Body of pancreas (tissue), 4 donors: ENCODE measurements at regions not wholly inside any gene's neighbourhood (a gene's known extent, or its start where the extent isn't known, plus 50 kb on each side); places are given as distances from the start of the nearest gene placed in this dataset.

Experiments used
- ATAC-seq: fragments of 150-250 bp; one replicate; pipeline ENCODE4 v1.9.1; 2016
- DNase-seq, 4 donors: peaks; one replicate each; pipeline ENCODE4 v3.0.0-alpha.2; 2019
- H3K27ac ChIP-seq, 4 donors: fragments of 200-600 bp; sonication (generic); 1 replicate in 3 of 4; 2 replicates in 1 of 4; pipeline versions ENCODE4 v1.5.1 to v1.6.1; 2016 to 2019; ENCODE audit warnings: mild to moderate bottlenecking in 1 of 4, mixed read lengths in 1 of 4, moderate library complexity in 1 of 4
- H3K27me3 ChIP-seq, 2 donors: fragments of 200-600 bp; sonication (generic); one replicate each; pipeline ENCODE4 v1.6.0; 2016; ENCODE audit warnings: mild to moderate bottlenecking in 1 of 2
- H3K36me3 ChIP-seq, 2 donors: fragments of 200-600 bp; sonication (generic); replicated peaks in 1 of 2; 2 replicates each; pipeline ENCODE4 v1.5.1; 2016; ENCODE audit warnings: low read depth in 2 of 2; ENCODE audit not compliant: insufficient read depth in 1 of 2
- H3K4me1 ChIP-seq: fragments of 200-600 bp; sonication (generic); one replicate; pipeline ENCODE4 v1.6.0; 2016
- H3K4me3 ChIP-seq, 2 donors: fragments of 200-600 bp; sonication (generic); 1 replicate in 1 of 2; 2 replicates in 1 of 2; pipeline ENCODE4 v1.5.1; 2016 to 2019
- H3K9me3 ChIP-seq, 3 donors: fragments of 200-600 bp; sonication (generic); 1 replicate in 2 of 3; 2 replicates in 1 of 3; pipeline ENCODE4 v1.5.1; 2016
- CTCF ChIP-seq, 7 experiments: fragments of 450-650 bp in 4 of 7; fragments of 200-600 bp in 3 of 7; sonication (generic) in 3 of 7; IDR thresholded peaks; one replicate each; pipeline ENCODE4 v1.5.1; 2016 to 2019; ENCODE audit warnings: antibody characterized with exemption in 7 of 7
- POLR2A ChIP-seq, 3 donors: fragments of 450-650 bp; IDR thresholded peaks; one replicate each; pipeline ENCODE4 v1.6.1; 2016; ENCODE audit warnings: antibody characterized with exemption in 3 of 3, mild to moderate bottlenecking in 2 of 3
- WGBS, 2 donors: methylation state at CpG; one replicate each; pipeline ENCODE4 v1.1.5; 2017; 5-methylcytosine and 5-hydroxymethylcytosine counted together
- intact Hi-C: fragments of 100-400 bp; cut with DNase I; formaldehyde crosslinking; loops from one replicate; pipeline ENCODE4 v1.15.1; 2023

- Histone ChIP-seq H3K36me3 (no peaks in the 10 kb centered on the region), H3K4me3 (no peak overlapping the region), H3K9me3 (no peaks in the 10 kb centered on the region), H3K4me1 (no peaks in the 10 kb centered on the region), H3K27me3 (no peaks in the 10 kb centered on the region), H3K27ac (no peak overlapping the region)
- intact Hi-C loops = no loop called here
- no peak for DNase-seq
- WGBS, 2 donors = 46 to 54% methylated on average over 6 of the region's 6 CpGs
- ATAC-seq = no peak
- no peak for TF ChIP-seq POLR2A (IDR thresholded peaks at IDR 0.05)
- TF ChIP-seq CTCF (IDR thresholded peaks at IDR 0.05) = no peak
Observed at GRCh38 chr10:111246814-111247452, 170.1 kb downstream of the ADRA2A start.

- intact Hi-C loops = no loop called here
- H3K27me3 ChIP-seq = no peaks in the 10 kb centered on the region
- H3K4me1 ChIP-seq = no peaks in the 10 kb centered on the region
- no peaks in the 10 kb centered on the region for H3K9me3 ChIP-seq
- DNase-seq = no peak
- no peaks in the 10 kb centered on the region for H3K36me3 ChIP-seq
- 68 to 86% methylated on average over 6 of the region's 6 CpGs for WGBS, 2 donors
- no peak overlapping the region for H3K4me3 ChIP-seq
- TF ChIP-seq CTCF (IDR thresholded peaks at IDR 0.05) (no peak), POLR2A (IDR thresholded peaks at IDR 0.05) (no peak)
- no peak for ATAC-seq
- no peak overlapping the region for H3K27ac ChIP-seq
Observed at GRCh38 chr10:111247781-111248389, 171.1 kb downstream of the ADRA2A start.

GRCh38 chr10:111249925-111250324, 173.1 kb downstream of the ADRA2A start:
- TF ChIP-seq POLR2A (IDR thresholded peaks at IDR 0.05) (no peak), CTCF (IDR thresholded peaks at IDR 0.05) (no peak)
- H3K9me3 ChIP-seq = no peaks in the 10 kb centered on the region
- 38 to 67% methylated on average over 1 of the region's 1 CpG for WGBS, 2 donors
- H3K27me3 ChIP-seq = no peaks in the 10 kb centered on the region
- intact Hi-C loops = no loop called here
- no peaks in the 10 kb centered on the region for H3K4me1 ChIP-seq
- H3K27ac ChIP-seq = no peak overlapping the region
- H3K4me3 ChIP-seq = no peak overlapping the region
- ATAC-seq (no peak), DNase-seq (no peak)
- no peaks in the 10 kb centered on the region for H3K36me3 ChIP-seq

- Histone ChIP-seq H3K27me3 (no peaks in the 10 kb centered on the region), H3K4me3 (no peak overlapping the region), H3K36me3 (no peaks in the 10 kb centered on the region), H3K4me1 (peaks cover 9% of the 10 kb centered on the region), H3K9me3 (no peaks in the 10 kb centered on the region), H3K27ac (no peak overlapping the region)
- intact Hi-C loops = no loop called here
- WGBS, 2 donors = 55 to 66% methylated on average over 2 of the region's 2 CpGs
- no peak for ATAC-seq
- DNase-seq = no peak
- TF ChIP-seq POLR2A (IDR thresholded peaks at IDR 0.05) = no peak
- TF ChIP-seq CTCF (IDR thresholded peaks at IDR 0.05) = no peak
Observed at GRCh38 chr10:111261081-111261615, 184.3 kb downstream of the ADRA2A start.
